ENCODE measurements at regions not wholly inside any gene's neighbourhood (a gene's known extent, or its start where the extent isn't known, plus 50 kb on each side); places are given as distances from the start of the nearest gene placed in this dataset.

DNA sequence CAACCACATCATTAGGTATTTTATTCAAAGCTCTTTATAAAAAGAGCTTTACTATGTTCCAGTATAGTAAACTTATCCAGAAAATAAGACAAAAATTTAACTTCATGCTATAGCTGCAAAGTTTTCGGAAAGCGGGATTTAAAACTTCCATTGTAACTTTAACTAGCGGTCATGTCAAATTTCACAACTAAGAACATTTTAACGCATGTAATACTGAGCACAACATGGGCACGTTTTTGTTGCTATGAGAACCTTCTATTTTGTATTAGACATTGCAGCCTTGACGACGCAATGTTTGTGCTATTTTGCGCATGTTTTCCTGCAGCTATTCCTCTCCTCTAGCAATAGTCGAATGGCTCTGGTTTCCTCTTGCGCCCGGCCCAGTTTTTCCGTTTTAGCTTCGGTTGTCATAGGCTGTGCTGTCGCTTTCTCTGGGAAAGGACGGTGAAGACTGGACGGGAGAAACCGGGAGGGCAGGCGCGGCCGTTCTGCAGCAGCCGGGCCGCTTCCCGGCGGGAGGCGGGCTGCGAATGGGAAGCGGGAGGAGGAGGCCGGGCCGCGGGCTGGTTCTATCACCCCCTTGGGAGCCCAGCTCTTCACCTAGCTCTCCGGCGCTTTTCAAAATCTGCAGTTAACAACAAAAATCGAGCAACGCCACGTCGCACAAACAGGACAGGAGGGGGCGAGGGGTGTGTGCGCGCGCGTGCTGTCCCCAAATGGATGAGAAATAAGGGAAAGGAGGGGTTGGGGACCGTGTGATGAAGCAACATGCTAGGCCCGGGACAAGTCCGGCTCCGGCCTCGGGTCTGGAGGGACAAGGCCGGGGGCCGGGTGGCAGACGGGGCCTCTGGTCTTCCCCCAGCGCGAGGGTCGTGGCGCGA is 105.3 kb upstream of the HNRNPU start:
- H4K20me1 ChIP-seq (ENCODE audit: insufficient read depth): no peaks in the 10 kb centered on the region
- peaks cover 18% of the 10 kb centered on the region for H3K79me2 ChIP-seq (replicated peaks; ENCODE audit: insufficient read depth, low read length)
- H3K9ac ChIP-seq (ENCODE audit: low read length): peak overlapping the region; percentile 99
- H3K4me3 ChIP-seq (ENCODE audit: low read length): peak overlapping the region; percentile 85
- no peaks in the 10 kb centered on the region for H3K27me3 ChIP-seq (ENCODE audit: insufficient read depth, low read depth, low read length)
- peak overlapping the region; percentile 100 for H3K27ac ChIP-seq (ENCODE audit: low read length)
- H3K9me3 ChIP-seq (ENCODE audit: low read length): no peaks in the 10 kb centered on the region
- peak; percentile 49 for TF ChIP-seq TAF1 (IDR thresholded peaks at IDR 0.05; ENCODE audit: low read depth)
- TF ChIP-seq, protein P1, sequence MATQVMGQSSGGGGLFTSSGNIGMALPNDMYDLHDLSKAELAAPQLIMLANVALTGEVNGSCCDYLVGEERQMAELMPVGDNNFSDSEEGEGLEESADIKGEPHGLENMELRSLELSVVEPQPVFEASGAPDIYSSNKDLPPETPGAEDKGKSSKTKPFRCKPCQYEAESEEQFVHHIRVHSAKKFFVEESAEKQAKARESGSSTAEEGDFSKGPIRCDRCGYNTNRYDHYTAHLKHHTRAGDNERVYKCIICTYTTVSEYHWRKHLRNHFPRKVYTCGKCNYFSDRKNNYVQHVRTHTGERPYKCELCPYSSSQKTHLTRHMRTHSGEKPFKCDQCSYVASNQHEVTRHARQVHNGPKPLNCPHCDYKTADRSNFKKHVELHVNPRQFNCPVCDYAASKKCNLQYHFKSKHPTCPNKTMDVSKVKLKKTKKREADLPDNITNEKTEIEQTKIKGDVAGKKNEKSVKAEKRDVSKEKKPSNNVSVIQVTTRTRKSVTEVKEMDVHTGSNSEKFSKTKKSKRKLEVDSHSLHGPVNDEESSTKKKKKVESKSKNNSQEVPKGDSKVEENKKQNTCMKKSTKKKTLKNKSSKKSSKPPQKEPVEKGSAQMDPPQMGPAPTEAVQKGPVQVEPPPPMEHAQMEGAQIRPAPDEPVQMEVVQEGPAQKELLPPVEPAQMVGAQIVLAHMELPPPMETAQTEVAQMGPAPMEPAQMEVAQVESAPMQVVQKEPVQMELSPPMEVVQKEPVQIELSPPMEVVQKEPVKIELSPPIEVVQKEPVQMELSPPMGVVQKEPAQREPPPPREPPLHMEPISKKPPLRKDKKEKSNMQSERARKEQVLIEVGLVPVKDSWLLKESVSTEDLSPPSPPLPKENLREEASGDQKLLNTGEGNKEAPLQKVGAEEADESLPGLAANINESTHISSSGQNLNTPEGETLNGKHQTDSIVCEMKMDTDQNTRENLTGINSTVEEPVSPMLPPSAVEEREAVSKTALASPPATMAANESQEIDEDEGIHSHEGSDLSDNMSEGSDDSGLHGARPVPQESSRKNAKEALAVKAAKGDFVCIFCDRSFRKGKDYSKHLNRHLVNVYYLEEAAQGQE (IDR thresholded peaks at IDR 0.05; ENCODE audit: borderline replicate concordance): peak; percentile 86
- peak; percentile 42 for TF ChIP-seq SMC3 (conservative IDR thresholded peaks at IDR 0.05; ENCODE audit: poor library complexity)
- TF ChIP-seq, protein P2, sequence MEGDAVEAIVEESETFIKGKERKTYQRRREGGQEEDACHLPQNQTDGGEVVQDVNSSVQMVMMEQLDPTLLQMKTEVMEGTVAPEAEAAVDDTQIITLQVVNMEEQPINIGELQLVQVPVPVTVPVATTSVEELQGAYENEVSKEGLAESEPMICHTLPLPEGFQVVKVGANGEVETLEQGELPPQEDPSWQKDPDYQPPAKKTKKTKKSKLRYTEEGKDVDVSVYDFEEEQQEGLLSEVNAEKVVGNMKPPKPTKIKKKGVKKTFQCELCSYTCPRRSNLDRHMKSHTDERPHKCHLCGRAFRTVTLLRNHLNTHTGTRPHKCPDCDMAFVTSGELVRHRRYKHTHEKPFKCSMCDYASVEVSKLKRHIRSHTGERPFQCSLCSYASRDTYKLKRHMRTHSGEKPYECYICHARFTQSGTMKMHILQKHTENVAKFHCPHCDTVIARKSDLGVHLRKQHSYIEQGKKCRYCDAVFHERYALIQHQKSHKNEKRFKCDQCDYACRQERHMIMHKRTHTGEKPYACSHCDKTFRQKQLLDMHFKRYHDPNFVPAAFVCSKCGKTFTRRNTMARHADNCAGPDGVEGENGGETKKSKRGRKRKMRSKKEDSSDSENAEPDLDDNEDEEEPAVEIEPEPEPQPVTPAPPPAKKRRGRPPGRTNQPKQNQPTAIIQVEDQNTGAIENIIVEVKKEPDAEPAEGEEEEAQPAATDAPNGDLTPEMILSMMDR (IDR thresholded peaks at IDR 0.05; ENCODE audit: poor library complexity, severe bottlenecking): no peak
- TF ChIP-seq POLR2AphosphoS5 (IDR thresholded peaks at IDR 0.05): peak; percentile 85
- no peak for TF ChIP-seq RAD21 (conservative IDR thresholded peaks at IDR 0.05)
- peak; percentile 57 for TF ChIP-seq EP300 (conservative IDR thresholded peaks at IDR 0.05; ENCODE audit: poor library complexity, severe bottlenecking)
- TF ChIP-seq EZH2 (IDR thresholded peaks at IDR 0.05; ENCODE audit: borderline replicate concordance, insufficient read depth, low read length, poor library complexity, severe bottlenecking): no peak
- TF ChIP-seq MXI1 (conservative IDR thresholded peaks at IDR 0.05; ENCODE audit: poor library complexity, severe bottlenecking): peak; percentile 62
- H2AFZ ChIP-seq (ENCODE audit: low read depth, low read length): peak overlapping the region; percentile 74
- H3K9me2 ChIP-seq (ENCODE audit: insufficient read depth, low read length): no peaks in the 10 kb centered on the region
- no peaks in the 10 kb centered on the region for H3F3A ChIP-seq (ENCODE audit: insufficient read depth, low read length, poor library complexity, severe bottlenecking)
- H3K36me3 ChIP-seq (ENCODE audit: insufficient read depth, low read length): no peaks in the 10 kb centered on the region
- peak overlapping the region; percentile 59 for H3K4me2 ChIP-seq (ENCODE audit: low read length)

DNA sequence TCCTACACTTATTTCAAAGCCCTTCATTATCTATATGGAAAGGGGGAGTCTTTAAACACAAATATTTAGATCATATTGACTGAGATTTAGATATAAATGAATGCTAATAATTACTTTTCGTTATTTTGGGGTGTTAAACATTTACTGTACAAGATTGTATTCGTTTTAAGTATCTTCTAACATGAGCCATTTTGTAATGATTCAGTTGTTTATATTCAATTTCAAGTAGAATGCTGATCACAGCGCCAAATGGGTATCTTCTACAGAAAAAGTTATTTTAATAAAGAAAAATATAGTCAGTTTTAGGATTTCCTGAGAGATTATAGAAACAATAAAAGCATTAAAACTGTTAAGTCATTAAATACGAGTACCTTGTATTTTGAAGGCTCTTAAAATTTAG is 104.5 kb upstream of the HNRNPU start:
- Histone ChIP-seq H3K4me2 (ENCODE audit: low read length) (peak overlapping the region; percentile 32), H3K9ac (ENCODE audit: low read length) (peak overlapping the region; percentile 99), H3K36me3 (ENCODE audit: insufficient read depth, low read length) (no peaks in the 10 kb centered on the region), H2AFZ (ENCODE audit: low read depth, low read length) (no peak overlapping the region), H3F3A (ENCODE audit: insufficient read depth, low read length, poor library complexity, severe bottlenecking) (no peaks in the 10 kb centered on the region), H3K4me3 (ENCODE audit: low read length) (peak overlapping the region; percentile 85), H4K20me1 (ENCODE audit: insufficient read depth) (no peaks in the 10 kb centered on the region), H3K27me3 (ENCODE audit: insufficient read depth, low read depth, low read length) (no peaks in the 10 kb centered on the region), H3K79me2 (replicated peaks; ENCODE audit: insufficient read depth, low read length) (peaks cover 11% of the 10 kb centered on the region), H3K27ac (ENCODE audit: low read length) (peak overlapping the region; percentile 100), H3K9me2 (ENCODE audit: insufficient read depth, low read length) (no peaks in the 10 kb centered on the region), H3K9me3 (ENCODE audit: low read length) (no peaks in the 10 kb centered on the region)
- no peak for TF ChIP-seq RAD21 (conservative IDR thresholded peaks at IDR 0.05)
- TF ChIP-seq SMC3 (conservative IDR thresholded peaks at IDR 0.05; ENCODE audit: poor library complexity): no peak
- TF ChIP-seq POLR2AphosphoS5 (IDR thresholded peaks at IDR 0.05): no peak
- no peak for TF ChIP-seq MXI1 (conservative IDR thresholded peaks at IDR 0.05; ENCODE audit: poor library complexity, severe bottlenecking)
- TF ChIP-seq, protein P2 (IDR thresholded peaks at IDR 0.05; ENCODE audit: poor library complexity, severe bottlenecking): no peak
- no peak for TF ChIP-seq TAF1 (IDR thresholded peaks at IDR 0.05; ENCODE audit: low read depth)
- no peak for TF ChIP-seq EP300 (conservative IDR thresholded peaks at IDR 0.05; ENCODE audit: poor library complexity, severe bottlenecking)
- TF ChIP-seq EZH2 (IDR thresholded peaks at IDR 0.05; ENCODE audit: borderline replicate concordance, insufficient read depth, low read length, poor library complexity, severe bottlenecking): no peak
- TF ChIP-seq, protein P1 (IDR thresholded peaks at IDR 0.05; ENCODE audit: borderline replicate concordance): no peak

All from neural cell (in vitro differentiated cells).